Bronchial epithelial cell (primary cell): ENCODE measurements at regions not wholly inside any gene's neighbourhood (a gene's known extent, or its start where the extent isn't known, plus 50 kb on each side); places are given as distances from the start of the nearest gene placed in this dataset.

Experiments used
- DNase-seq: peaks from one replicate; pipeline ENCODE4 v3.0.0-alpha.2; 2010; ENCODE audit warnings: low read depth
- FAIRE-seq: peaks from 2 replicates; lab custom pipeline; 2011; peaks lifted over from hg19 to GRCh38; lab: Jason Lieb, UNC
- H3K27me3 ChIP-seq: 2 replicates; pipeline ENCODE4 v1.5.1; 2011; ENCODE audit warnings: low read length; ENCODE audit not compliant: control insufficient read depth, insufficient read depth
- H3K36me3 ChIP-seq: 2 replicates; pipeline ENCODE4 v1.5.1; 2011; ENCODE audit warnings: low read length; ENCODE audit not compliant: control insufficient read depth, insufficient read depth
- H3K4me3 ChIP-seq: 2 replicates; pipeline ENCODE4 v1.5.1; 2011; ENCODE audit warnings: mild to moderate bottlenecking, low read depth, low read length, control low read depth
- CTCF ChIP-seq: IDR thresholded peaks from 2 replicates; pipeline ENCODE4 v1.5.1; 2011; ENCODE audit warnings: mild to moderate bottlenecking, moderate library complexity, low read length, control low read depth, inconsistent platforms; ENCODE audit not compliant: insufficient read depth, severe bottlenecking

- peak; percentile 28 for FAIRE-seq
- Histone ChIP-seq H3K27me3 (no peaks in the 10 kb centered on the region), H3K4me3 (no peak overlapping the region), H3K36me3 (no peaks in the 10 kb centered on the region)
- no peak for DNase-seq
- TF ChIP-seq CTCF, result no peak
Observed at GRCh38 chr2:180071797-180072196, 64.7 kb upstream of the CWC22 start.

GRCh38 chr2:180063494-180064092 is 56.5 kb upstream of the CWC22 start:
- no peak for TF ChIP-seq CTCF
- Histone ChIP-seq H3K36me3 (no peaks in the 10 kb centered on the region), H3K27me3 (no peaks in the 10 kb centered on the region), H3K4me3 (no peak overlapping the region)
- FAIRE-seq (no peak), DNase-seq (no peak)

- H3K27me3 ChIP-seq, result no peaks in the 10 kb centered on the region
- no peaks in the 10 kb centered on the region for H3K36me3 ChIP-seq
- FAIRE-seq (no peak), DNase-seq (peak; percentile 23)
- no peak overlapping the region for H3K4me3 ChIP-seq
- TF ChIP-seq CTCF, result no peak
Observed at GRCh38 chr2:180062178-180062577, 55.1 kb upstream of the CWC22 start.

GRCh38 chr2:180061546-180061945 is 54.4 kb upstream of the CWC22 start:
- DNase-seq (no peak), FAIRE-seq (no peak)
- no peaks in the 10 kb centered on the region for H3K27me3 ChIP-seq
- no peak for TF ChIP-seq CTCF
- no peaks in the 10 kb centered on the region for H3K36me3 ChIP-seq
- no peak overlapping the region for H3K4me3 ChIP-seq

GRCh38 chr2:180061085-180061484 is 54.0 kb upstream of the CWC22 start:
- H3K4me3 ChIP-seq, result no peak overlapping the region
- H3K27me3 ChIP-seq, result no peaks in the 10 kb centered on the region
- DNase-seq, result no peak
- H3K36me3 ChIP-seq, result no peaks in the 10 kb centered on the region
- FAIRE-seq, result peak; percentile 88
- no peak for TF ChIP-seq CTCF

GRCh38 chr2:180058993-180059392 is 51.9 kb upstream of the CWC22 start:
- FAIRE-seq (no peak), DNase-seq (no peak)
- H3K36me3 ChIP-seq, result no peaks in the 10 kb centered on the region
- no peak overlapping the region for H3K4me3 ChIP-seq
- TF ChIP-seq CTCF, result no peak
- H3K27me3 ChIP-seq, result no peaks in the 10 kb centered on the region
